Lower lobe of right lung (tissue), 2 donors: ENCODE measurements at regions not wholly inside any gene's neighbourhood (a gene's known extent, or its start where the extent isn't known, plus 50 kb on each side); places are given as distances from the start of the nearest gene placed in this dataset.
"Not testable (repeated sequence)": the region's sequence is repeated elsewhere in the genome, so short reads cannot be mapped to it uniquely, and the experiment has no call there.

ENCODE experiments used
- ATAC-seq, 2 donors: fragments of 200-7000 bp; cut with Tn5 transposase; one replicate each; pipeline ENCODE4 v1.9.1; 2020 to 2022; ENCODE audit warnings: mild to moderate bottlenecking in 2 of 2, moderate library complexity in 2 of 2
- DNase-seq: peaks from one replicate; pipeline ENCODE4 v3.0.0-alpha.2; 2020
- H3K27ac ChIP-seq: fragments of 200-600 bp; one replicate; pipeline ENCODE4 v1.8.0; 2022
- H3K27me3 ChIP-seq: fragments of 200-600 bp; one replicate; pipeline ENCODE4 v1.8.0; 2022; ENCODE audit warnings: low read depth
- H3K36me3 ChIP-seq: fragments of 200-600 bp; one replicate; pipeline ENCODE4 v1.8.0; 2022; ENCODE audit warnings: mild to moderate bottlenecking
- H3K4me1 ChIP-seq: fragments of 200-600 bp; one replicate; pipeline ENCODE4 v1.8.0; 2022
- H3K4me3 ChIP-seq: fragments of 200-600 bp; one replicate; pipeline ENCODE4 v1.8.0; 2022; ENCODE audit warnings: mild to moderate bottlenecking
- H3K9me3 ChIP-seq: fragments of 200-600 bp; one replicate; pipeline ENCODE4 v1.8.0; 2022
- intact Hi-C: fragments of 100-400 bp; cut with DNase I; formaldehyde crosslinking; loops from one replicate; pipeline ENCODE4 v1.11.0; 2022
- TF ChIP-seq, protein P1 (sequence below): fragments of 200-600 bp; IDR thresholded peaks from one replicate; pipeline ENCODE4 v1.8.0; 2022; ENCODE audit warnings: antibody characterized with exemption, mild to moderate bottlenecking
- donor health status: DM: no; HTN: yes; CAD: no; lungs with severe emphysema.

GRCh38 chr14:49250517-49250916 is 335.7 kb downstream of the RPS29 start:
- TF ChIP-seq, protein P1, sequence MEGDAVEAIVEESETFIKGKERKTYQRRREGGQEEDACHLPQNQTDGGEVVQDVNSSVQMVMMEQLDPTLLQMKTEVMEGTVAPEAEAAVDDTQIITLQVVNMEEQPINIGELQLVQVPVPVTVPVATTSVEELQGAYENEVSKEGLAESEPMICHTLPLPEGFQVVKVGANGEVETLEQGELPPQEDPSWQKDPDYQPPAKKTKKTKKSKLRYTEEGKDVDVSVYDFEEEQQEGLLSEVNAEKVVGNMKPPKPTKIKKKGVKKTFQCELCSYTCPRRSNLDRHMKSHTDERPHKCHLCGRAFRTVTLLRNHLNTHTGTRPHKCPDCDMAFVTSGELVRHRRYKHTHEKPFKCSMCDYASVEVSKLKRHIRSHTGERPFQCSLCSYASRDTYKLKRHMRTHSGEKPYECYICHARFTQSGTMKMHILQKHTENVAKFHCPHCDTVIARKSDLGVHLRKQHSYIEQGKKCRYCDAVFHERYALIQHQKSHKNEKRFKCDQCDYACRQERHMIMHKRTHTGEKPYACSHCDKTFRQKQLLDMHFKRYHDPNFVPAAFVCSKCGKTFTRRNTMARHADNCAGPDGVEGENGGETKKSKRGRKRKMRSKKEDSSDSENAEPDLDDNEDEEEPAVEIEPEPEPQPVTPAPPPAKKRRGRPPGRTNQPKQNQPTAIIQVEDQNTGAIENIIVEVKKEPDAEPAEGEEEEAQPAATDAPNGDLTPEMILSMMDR = no peak
- intact Hi-C loops = no loop called here
- DNase-seq = no peak

DNA sequence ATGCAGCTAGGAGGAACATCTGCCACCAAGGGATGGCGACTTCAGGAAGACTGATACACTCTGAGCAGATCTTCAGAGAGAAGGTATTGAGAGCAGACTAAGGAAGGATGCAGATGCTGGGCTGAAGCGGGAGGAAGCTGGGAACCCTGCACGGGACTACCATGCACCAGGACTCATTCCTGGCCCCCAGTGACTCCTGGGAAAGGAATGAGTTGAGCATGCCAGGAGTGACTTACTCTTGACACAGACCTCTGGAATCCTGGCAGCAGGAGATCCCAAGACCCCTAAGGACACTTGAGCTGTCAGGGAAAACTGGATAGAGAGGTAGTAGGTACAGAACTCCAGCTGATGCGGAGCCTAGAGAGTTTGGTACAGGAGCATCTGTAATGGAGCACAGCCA is 336.1 kb downstream of the RPS29 start:
- intact Hi-C loops = no loop called here
- no peak for DNase-seq
- ATAC-seq = no peak
- H3K27ac ChIP-seq = no peak overlapping the region
- TF ChIP-seq, protein P1 = no peak
- H3K9me3 ChIP-seq = no peaks in the 10 kb centered on the region
- no peaks in the 10 kb centered on the region for H3K27me3 ChIP-seq
- no peak overlapping the region for H3K4me3 ChIP-seq
- no peaks in the 10 kb centered on the region for H3K36me3 ChIP-seq
- no peaks in the 10 kb centered on the region for H3K4me1 ChIP-seq

More at GRCh38 chr14:49250517-49250916, 335.7 kb downstream of the RPS29 start:
- Histone ChIP-seq H3K4me3 (no peak overlapping the region), H3K27ac (no peak overlapping the region), H3K27me3 (no peaks in the 10 kb centered on the region), H3K4me1 (no peaks in the 10 kb centered on the region), H3K36me3 (no peaks in the 10 kb centered on the region), H3K9me3 (no peaks in the 10 kb centered on the region)
- ATAC-seq = no peak

GRCh38 chr14:49249022-49249421 is 337.2 kb downstream of the RPS29 start:
- Histone ChIP-seq H3K36me3 (no peaks in the 10 kb centered on the region), H3K27ac (no peak overlapping the region), H3K4me3 (no peak overlapping the region), H3K4me1 (no peaks in the 10 kb centered on the region), H3K9me3 (no peaks in the 10 kb centered on the region), H3K27me3 (no peaks in the 10 kb centered on the region)
- TF ChIP-seq, protein P1 = no peak
- ATAC-seq (no peak), DNase-seq (no peak)
- intact Hi-C loops = no loop called here

DNA sequence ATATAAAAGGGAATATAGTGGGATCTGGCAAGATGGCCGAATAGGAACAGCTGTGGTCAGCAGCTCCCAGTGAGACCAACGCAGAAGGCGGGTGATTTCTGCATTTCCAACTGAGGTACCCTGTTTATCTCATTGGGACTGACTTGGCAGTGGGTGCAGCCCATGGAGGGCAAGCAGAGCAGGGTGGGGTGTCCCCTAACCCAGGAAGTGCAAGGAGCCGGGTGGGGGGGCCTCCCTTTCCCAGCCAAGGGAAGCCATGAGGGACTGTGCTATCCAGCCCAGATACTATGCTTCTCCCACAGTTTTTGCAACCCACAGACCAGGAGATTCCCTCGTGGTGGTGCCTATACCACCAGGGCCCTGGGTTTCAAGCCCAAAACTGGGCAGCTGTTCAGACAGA is 342.4 kb downstream of the RPS29 start:
- H3K9me3 ChIP-seq, intact Hi-C loops, H3K27ac ChIP-seq, H3K36me3 ChIP-seq, H3K4me3 ChIP-seq, ATAC-seq, H3K27me3 ChIP-seq, DNase-seq, H3K4me1 ChIP-seq: not testable (repeated sequence)

DNA sequence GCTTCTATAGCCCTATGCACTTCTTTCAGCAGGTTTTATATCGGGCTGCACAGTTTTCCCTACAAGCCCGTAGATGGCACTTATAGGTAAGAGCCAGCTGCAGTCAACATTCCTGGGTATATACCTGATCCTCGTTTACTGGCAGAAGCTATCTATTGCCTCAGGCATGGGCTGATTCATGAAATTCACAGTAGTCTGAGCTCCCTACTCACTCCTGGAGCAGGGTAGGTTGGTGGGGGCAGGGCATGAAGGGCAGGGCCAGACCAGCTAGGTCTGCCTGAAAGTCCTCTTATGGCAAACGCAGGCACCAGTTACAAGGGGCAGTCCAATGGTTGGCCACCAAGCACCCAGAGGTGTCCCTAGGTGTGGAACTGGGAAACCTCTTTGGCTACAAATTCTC is 345.8 kb downstream of the RPS29 start:
- TF ChIP-seq, protein P1 = no peak
- H3K4me1 ChIP-seq = no peaks in the 10 kb centered on the region
- H3K9me3 ChIP-seq = peaks cover 4% of the 10 kb centered on the region
- H3K36me3 ChIP-seq = no peaks in the 10 kb centered on the region
- DNase-seq = no peak
- no peaks in the 10 kb centered on the region for H3K27me3 ChIP-seq
- no peak overlapping the region for H3K4me3 ChIP-seq
- intact Hi-C loops = no loop called here
- no peak for ATAC-seq
- no peak overlapping the region for H3K27ac ChIP-seq

GRCh38 chr14:49228552-49228951 is 357.6 kb downstream of the RPS29 start:
- no peaks in the 10 kb centered on the region for H3K9me3 ChIP-seq
- no peak for ATAC-seq
- H3K4me1 ChIP-seq = no peaks in the 10 kb centered on the region
- H3K36me3 ChIP-seq = no peaks in the 10 kb centered on the region
- no peak overlapping the region for H3K4me3 ChIP-seq
- intact Hi-C loops = no loop called here
- H3K27me3 ChIP-seq = no peaks in the 10 kb centered on the region
- H3K27ac ChIP-seq = no peak overlapping the region
- TF ChIP-seq, protein P1 = no peak
- DNase-seq = no peak
